IgD-negative memory B cell (primary cell): ENCODE measurements at regions not wholly inside any gene's neighbourhood (a gene's known extent, or its start where the extent isn't known, plus 50 kb on each side); places are given as distances from the start of the nearest gene placed in this dataset.
"Not testable (repeated sequence)": the region's sequence is repeated elsewhere in the genome, so short reads cannot be mapped to it uniquely, and the experiment has no call there.

Experiments used
- H3K27ac Mint-ChIP-seq, 3 donors: one replicate each; pipeline ENCODE4 v1.8.0; 2020 to 2022; ENCODE audit warnings: mild to moderate bottlenecking in 3 of 3, mixed read lengths in 3 of 3, moderate library complexity in 1 of 3
- H3K27me3 Mint-ChIP-seq: one replicate; pipeline ENCODE4 v1.8.0; 2021; ENCODE audit warnings: mixed read lengths
- H3K36me3 Mint-ChIP-seq: one replicate; pipeline ENCODE4 v1.8.0; 2020; ENCODE audit warnings: mild to moderate bottlenecking, mixed read lengths
- H3K4me1 Mint-ChIP-seq, 3 donors: one replicate each; pipeline ENCODE4 v1.8.0; 2020 to 2022; ENCODE audit warnings: mixed read lengths in 3 of 3, mild to moderate bottlenecking in 1 of 3
- H3K4me3 Mint-ChIP-seq, 4 donors: one replicate each; pipeline ENCODE4 v1.8.0; 2020 to 2022; ENCODE audit warnings: mild to moderate bottlenecking in 4 of 4, mixed read lengths in 4 of 4, moderate library complexity in 3 of 4
- H3K9me3 Mint-ChIP-seq, 3 donors: one replicate each; pipeline ENCODE4 v1.8.0; 2020 to 2021; ENCODE audit warnings: mixed read lengths in 3 of 3, mild to moderate bottlenecking in 1 of 3

GRCh38 chr4:55696424-55696823 lies 60.3 kb upstream of the NMU start:
- not testable (repeated sequence) for H3K27ac Mint-ChIP-seq, H3K4me1 Mint-ChIP-seq, H3K36me3 Mint-ChIP-seq, H3K27me3 Mint-ChIP-seq, H3K4me3 Mint-ChIP-seq
- peaks cover 0 to 11% (median 2%) of the 10 kb centered on the region in 3 donors for H3K9me3 Mint-ChIP-seq

GRCh38 chr4:55706541-55706940 lies 70.4 kb upstream of the NMU start:
- Mint-ChIP-seq H3K27me3 (peaks cover 1% of the 10 kb centered on the region), H3K4me3 (no peak overlapping the region), H3K9me3 (peaks cover 0 to 2% (median 0%) of the 10 kb centered on the region in 3 donors), H3K4me1 (no peaks in the 10 kb centered on the region), H3K27ac (no peak overlapping the region), H3K36me3 (no peaks in the 10 kb centered on the region)

GRCh38 chr4:55707507-55707906 lies 71.4 kb upstream of the NMU start:
- H3K36me3 Mint-ChIP-seq, result no peaks in the 10 kb centered on the region
- peaks cover 1% of the 10 kb centered on the region for H3K27me3 Mint-ChIP-seq
- H3K9me3 Mint-ChIP-seq, result peaks cover 0 to 2% (median 0%) of the 10 kb centered on the region in 3 donors
- H3K4me3 Mint-ChIP-seq, result no peak overlapping the region
- H3K27ac Mint-ChIP-seq, result no peak overlapping the region
- H3K4me1 Mint-ChIP-seq, result no peaks in the 10 kb centered on the region

DNA sequence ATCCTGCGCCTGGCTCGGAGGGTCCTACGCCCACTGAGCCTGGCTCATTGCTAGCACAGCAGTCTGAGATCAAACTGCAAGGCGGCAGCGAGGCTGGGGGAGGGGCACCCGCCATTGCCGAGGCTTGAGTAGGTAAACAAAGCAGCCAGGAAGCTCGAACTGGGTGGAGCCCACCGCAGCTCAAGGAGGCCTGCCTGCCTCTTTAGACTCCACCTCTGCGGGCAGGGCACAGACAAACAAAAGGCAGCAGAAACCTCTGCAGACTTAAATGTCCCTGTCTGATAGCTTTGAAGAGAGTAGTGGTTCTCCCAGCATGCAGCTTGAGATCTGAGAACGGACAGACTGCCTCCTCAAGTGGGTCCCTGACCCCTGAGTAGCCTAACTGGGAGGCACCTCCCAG lies 71.9 kb upstream of the NMU start:
- H3K27me3 Mint-ChIP-seq, H3K9me3 Mint-ChIP-seq, H3K27ac Mint-ChIP-seq, H3K4me3 Mint-ChIP-seq, H3K4me1 Mint-ChIP-seq, H3K36me3 Mint-ChIP-seq: not testable (repeated sequence)

DNA sequence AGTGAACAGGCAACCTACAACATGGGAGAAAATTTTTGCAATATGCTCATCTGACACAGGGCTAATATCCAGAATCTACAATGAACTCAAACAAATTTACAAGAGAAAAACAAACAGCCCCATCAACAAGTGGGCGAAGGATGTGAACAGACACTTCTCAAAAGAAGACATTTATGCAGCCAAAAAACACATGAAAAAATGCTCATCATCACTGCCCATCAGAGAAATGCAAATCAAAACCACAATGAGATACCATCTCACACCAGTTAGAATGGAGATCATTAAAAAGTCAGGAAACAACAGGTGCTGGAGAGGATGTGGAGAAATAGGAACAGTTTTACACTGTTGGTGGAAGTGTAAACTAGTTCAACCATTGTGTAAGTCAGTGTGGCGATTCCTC lies 76.7 kb upstream of the NMU start:
- H3K27me3 Mint-ChIP-seq, H3K9me3 Mint-ChIP-seq, H3K4me1 Mint-ChIP-seq, H3K27ac Mint-ChIP-seq, H3K4me3 Mint-ChIP-seq, H3K36me3 Mint-ChIP-seq: not testable (repeated sequence)

GRCh38 chr4:55721651-55722050 lies 85.6 kb upstream of the NMU start:
- no peak overlapping the region for H3K4me3 Mint-ChIP-seq
- peaks cover 0 to 5% (median 3%) of the 10 kb centered on the region in 3 donors for H3K4me1 Mint-ChIP-seq
- H3K36me3 Mint-ChIP-seq, result no peaks in the 10 kb centered on the region
- H3K27me3 Mint-ChIP-seq, result peaks cover 2% of the 10 kb centered on the region
- H3K27ac Mint-ChIP-seq, result no peak overlapping the region
- H3K9me3 Mint-ChIP-seq, result no peaks in the 10 kb centered on the region

DNA sequence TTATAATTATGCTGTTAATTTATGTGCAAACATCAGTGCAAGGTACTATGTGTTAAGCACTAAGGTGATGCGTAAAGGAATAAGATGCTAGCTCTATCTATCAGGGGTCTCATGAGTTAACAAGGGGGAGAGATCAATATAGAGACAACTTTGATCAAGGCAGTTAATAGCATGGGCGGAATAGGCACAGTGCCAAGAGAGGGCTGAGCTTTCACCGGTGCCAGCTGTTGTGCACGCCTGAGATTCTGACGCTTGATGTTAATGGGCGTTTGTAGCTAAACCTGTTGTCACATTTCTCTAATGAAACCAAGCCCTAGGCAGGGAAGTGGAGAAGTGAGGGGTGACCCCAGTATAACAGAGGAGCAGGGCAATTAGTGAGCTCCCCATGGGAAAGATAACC lies 86.0 kb upstream of the NMU start:
- Mint-ChIP-seq H3K4me1 (peaks cover 0 to 5% (median 3%) of the 10 kb centered on the region in 3 donors), H3K4me3 (no peak overlapping the region), H3K36me3 (no peaks in the 10 kb centered on the region), H3K9me3 (no peaks in the 10 kb centered on the region), H3K27me3 (peaks cover 2% of the 10 kb centered on the region), H3K27ac (no peak overlapping the region)

DNA sequence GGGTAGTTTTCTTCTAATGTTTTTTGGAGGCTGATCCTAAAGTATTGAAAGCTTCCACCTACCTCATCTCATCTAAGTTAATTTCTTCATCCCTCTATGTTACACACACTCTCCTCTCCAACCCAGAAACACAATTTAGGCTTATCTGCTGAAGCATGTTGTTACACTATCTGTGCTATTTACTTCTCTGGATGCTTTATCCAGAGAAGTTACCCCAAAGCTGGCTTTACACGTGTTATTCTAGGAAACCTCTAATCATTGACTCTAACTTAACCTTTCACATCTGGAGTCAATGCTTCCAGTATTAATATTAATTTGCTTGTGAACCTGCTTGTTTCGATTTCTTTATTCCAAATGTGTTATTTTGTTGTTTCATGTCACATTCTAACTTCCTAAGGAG lies 87.3 kb upstream of the NMU start:
- Mint-ChIP-seq H3K4me3 (no peak overlapping the region), H3K36me3 (no peaks in the 10 kb centered on the region), H3K27me3 (peaks cover 2% of the 10 kb centered on the region), H3K9me3 (no peaks in the 10 kb centered on the region), H3K27ac (no peak overlapping the region), H3K4me1 (peaks cover 0 to 5% (median 3%) of the 10 kb centered on the region in 3 donors)

GRCh38 chr4:55725057-55725456 lies 89.0 kb upstream of the NMU start:
- Mint-ChIP-seq H3K36me3 (no peaks in the 10 kb centered on the region), H3K9me3 (peaks cover 0 to 2% (median 0%) of the 10 kb centered on the region in 3 donors), H3K27me3 (peaks cover 2% of the 10 kb centered on the region), H3K4me3 (no peak overlapping the region), H3K27ac (no peak overlapping the region), H3K4me1 (peaks cover 0 to 6% (median 5%) of the 10 kb centered on the region in 3 donors)

GRCh38 chr4:55727746-55728145 lies 91.6 kb upstream of the NMU start:
- Mint-ChIP-seq H3K27me3 (peaks cover 4% of the 10 kb centered on the region), H3K36me3 (no peaks in the 10 kb centered on the region), H3K4me1 (peaks cover 0 to 6% (median 5%) of the 10 kb centered on the region in 3 donors)

GRCh38 chr4:55729351-55730279 lies 90.0 kb upstream of the EXOC1L start:
- H3K4me3 Mint-ChIP-seq, result no peak overlapping the region
- peaks cover 0 to 2% (median 0%) of the 10 kb centered on the region in 3 donors for H3K9me3 Mint-ChIP-seq
- no peaks in the 10 kb centered on the region for H3K36me3 Mint-ChIP-seq
- H3K27ac Mint-ChIP-seq, result no peak overlapping the region
- H3K27me3 Mint-ChIP-seq, result peaks cover 3% of the 10 kb centered on the region
- peaks cover 0 to 6% (median 5%) of the 10 kb centered on the region in 3 donors for H3K4me1 Mint-ChIP-seq

More at GRCh38 chr4:55727746-55728145, 91.6 kb upstream of the NMU start:
- Mint-ChIP-seq H3K9me3 (peaks cover 0 to 2% (median 0%) of the 10 kb centered on the region in 3 donors), H3K4me3 (no peak overlapping the region), H3K27ac (no peak overlapping the region)

DNA sequence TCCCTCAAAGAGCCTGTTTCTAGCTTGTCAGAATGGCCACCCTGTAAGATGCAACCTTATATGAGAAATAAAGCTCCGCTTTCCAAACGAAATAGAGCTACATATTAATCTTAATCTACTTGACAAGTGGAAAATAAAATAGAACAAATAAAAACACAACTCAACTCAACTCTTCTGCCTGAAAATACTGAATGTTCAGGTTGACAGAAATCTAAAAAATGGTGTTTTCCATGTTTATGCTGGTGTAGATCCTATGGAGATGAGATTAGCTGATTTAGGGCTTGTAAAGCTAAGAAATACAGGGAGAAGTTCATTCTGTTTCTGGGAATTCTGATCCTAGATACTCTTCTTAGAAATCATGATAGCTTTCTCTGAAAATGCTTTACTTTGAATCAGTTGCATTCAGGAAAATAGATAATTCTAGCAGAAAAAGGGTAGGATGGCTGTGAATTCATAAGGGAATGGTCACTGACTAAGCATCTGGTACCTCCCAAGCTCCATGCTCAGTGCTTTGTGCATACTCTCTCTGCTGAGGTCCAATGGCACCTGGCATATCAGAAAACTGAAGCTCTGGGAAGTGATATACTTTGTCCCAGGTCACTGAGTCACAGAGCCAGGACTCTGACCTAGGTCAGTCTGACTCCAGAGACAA lies 89.2 kb upstream of the EXOC1L start:
- peaks cover 0 to 2% (median 0%) of the 10 kb centered on the region in 3 donors for H3K9me3 Mint-ChIP-seq
- H3K27ac Mint-ChIP-seq, result no peak overlapping the region

DNA sequence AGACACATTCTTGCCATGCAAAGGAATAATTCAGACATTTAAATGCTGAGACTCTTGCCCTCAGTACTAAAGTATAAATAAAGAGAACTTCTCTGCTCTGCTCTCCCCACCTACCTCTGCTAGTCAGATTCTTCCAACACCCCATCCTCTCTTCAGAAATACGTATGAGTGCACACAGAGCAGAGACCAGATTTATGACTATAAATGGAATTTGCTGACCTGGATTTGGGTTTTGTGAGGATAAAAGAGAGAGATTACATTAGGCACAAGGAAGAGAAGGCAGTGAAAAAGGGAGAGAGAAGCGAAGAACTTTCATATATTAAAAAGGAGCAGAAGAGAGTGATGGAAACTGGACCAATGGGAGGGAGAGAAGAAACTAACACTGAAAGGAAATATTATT lies 87.6 kb upstream of the EXOC1L start:
- no peak overlapping the region for H3K4me3 Mint-ChIP-seq
- peaks cover 0 to 2% (median 0%) of the 10 kb centered on the region in 3 donors for H3K9me3 Mint-ChIP-seq
- H3K4me1 Mint-ChIP-seq, result peaks cover 0 to 5% (median 0%) of the 10 kb centered on the region in 3 donors
- H3K27me3 Mint-ChIP-seq, result peaks cover 10% of the 10 kb centered on the region
- no peak overlapping the region for H3K27ac Mint-ChIP-seq
- no peaks in the 10 kb centered on the region for H3K36me3 Mint-ChIP-seq

More for the DNA sequence above, 89.2 kb upstream of the EXOC1L start:
- H3K27me3 Mint-ChIP-seq, result peaks cover 7% of the 10 kb centered on the region
- H3K4me3 Mint-ChIP-seq, result no peak overlapping the region
- no peaks in the 10 kb centered on the region for H3K36me3 Mint-ChIP-seq
- H3K4me1 Mint-ChIP-seq, result peaks cover 0 to 3% (median under 1%) of the 10 kb centered on the region in 3 donors

GRCh38 chr4:55732864-55733263 lies 86.7 kb upstream of the EXOC1L start:
- Mint-ChIP-seq H3K9me3 (peaks cover 0 to 2% (median 0%) of the 10 kb centered on the region in 3 donors), H3K27ac (no peak overlapping the region), H3K4me1 (peaks cover 0 to 5% (median 0%) of the 10 kb centered on the region in 3 donors), H3K27me3 (peaks cover 14% of the 10 kb centered on the region), H3K4me3 (no peak overlapping the region), H3K36me3 (no peaks in the 10 kb centered on the region)

DNA sequence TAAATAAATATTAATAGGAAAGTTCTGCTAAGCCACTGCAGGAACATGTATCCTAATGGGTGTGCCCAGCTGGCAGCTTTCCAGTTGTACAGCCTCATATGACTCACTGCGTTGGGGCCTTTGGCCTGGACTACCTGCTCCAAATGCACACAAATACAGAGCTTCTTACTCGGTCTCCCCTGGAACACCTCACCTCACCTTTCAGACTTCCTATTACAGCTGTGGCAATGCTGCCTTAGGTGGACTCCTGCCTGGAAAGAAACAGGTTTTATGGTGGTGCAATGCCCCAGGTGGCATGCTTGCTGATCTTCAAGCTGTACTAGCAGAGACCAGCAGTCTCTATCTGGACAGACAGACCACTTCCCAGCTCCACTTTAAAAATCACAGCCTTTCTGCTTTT lies 85.7 kb upstream of the EXOC1L start:
- Mint-ChIP-seq H3K36me3 (no peaks in the 10 kb centered on the region), H3K27ac (no peak overlapping the region), H3K27me3 (peaks cover 14% of the 10 kb centered on the region), H3K4me3 (no peak overlapping the region), H3K4me1 (peaks cover 0 to 2% (median 0%) of the 10 kb centered on the region in 3 donors), H3K9me3 (no peaks in the 10 kb centered on the region)
